ENCODE measurements at regions not wholly inside any gene's neighbourhood (a gene's known extent, or its start where the extent isn't known, plus 50 kb on each side); places are given as distances from the start of the nearest gene placed in this dataset.
"Not testable (repeated sequence)": the region's sequence is repeated elsewhere in the genome, so short reads cannot be mapped to it uniquely, and the experiment has no call there.

GRCh38 chrX:95903975-95904374 is 780.7 kb upstream of the DIAPH2 start:
- H3K9me3 ChIP-seq (ENCODE audit: control insufficient read depth, insufficient read depth, low read length) = no peaks in the 10 kb centered on the region
- no peaks in the 10 kb centered on the region for H3K27me3 ChIP-seq (ENCODE audit: control insufficient read depth, insufficient read depth, low read length)
- H3K4me3 ChIP-seq (ENCODE audit: low read depth, low read length) = no peak overlapping the region
- H3K9ac ChIP-seq (ENCODE audit: low read depth, low read length) = no peak overlapping the region
- H3K36me3 ChIP-seq (ENCODE audit: control insufficient read depth, insufficient read depth, low read length) = no peaks in the 10 kb centered on the region
- no peaks in the 10 kb centered on the region for H3K4me1 ChIP-seq (ENCODE audit: control insufficient read depth, insufficient read depth, low read length)

- Histone ChIP-seq H3K9ac (ENCODE audit: low read depth, low read length) (no peak overlapping the region), H3K4me3 (ENCODE audit: low read depth, low read length) (no peak overlapping the region), H3K9me3 (ENCODE audit: control insufficient read depth, insufficient read depth, low read length) (no peaks in the 10 kb centered on the region), H3K27me3 (ENCODE audit: control insufficient read depth, insufficient read depth, low read length) (no peaks in the 10 kb centered on the region), H3K4me1 (ENCODE audit: control insufficient read depth, insufficient read depth, low read length) (no peaks in the 10 kb centered on the region), H3K36me3 (ENCODE audit: control insufficient read depth, insufficient read depth, low read length) (no peaks in the 10 kb centered on the region)
These were observed 777.6 kb upstream of the DIAPH2 start for GRCh38 chrX:95907081-95907480.

DNA sequence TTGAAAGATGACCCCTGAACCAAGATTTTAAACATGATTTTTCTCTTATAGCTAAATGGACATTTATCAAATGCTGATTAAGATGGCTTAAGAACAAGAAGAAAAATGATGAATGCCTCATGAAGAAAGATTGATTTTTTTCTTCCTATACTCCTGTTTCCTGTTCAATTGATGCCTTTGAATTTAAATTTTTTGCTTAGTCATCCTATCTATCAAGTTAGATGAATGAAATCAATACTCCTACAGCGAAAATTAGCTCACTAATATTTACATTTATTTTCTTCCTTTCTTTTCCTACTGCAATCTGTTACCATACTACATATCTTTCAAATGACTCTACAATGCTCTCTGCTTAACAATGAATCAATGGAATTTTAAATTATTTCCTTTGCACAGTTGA is 773.6 kb upstream of the DIAPH2 start:
- Histone ChIP-seq H3K4me1 (ENCODE audit: control insufficient read depth, insufficient read depth, low read length) (peaks cover 5% of the 10 kb centered on the region), H3K4me3 (ENCODE audit: low read depth, low read length) (no peak overlapping the region), H3K9me3 (ENCODE audit: control insufficient read depth, insufficient read depth, low read length) (no peaks in the 10 kb centered on the region), H3K36me3 (ENCODE audit: control insufficient read depth, insufficient read depth, low read length) (no peaks in the 10 kb centered on the region), H3K9ac (ENCODE audit: low read depth, low read length) (no peak overlapping the region), H3K27me3 (ENCODE audit: control insufficient read depth, insufficient read depth, low read length) (no peaks in the 10 kb centered on the region)

DNA sequence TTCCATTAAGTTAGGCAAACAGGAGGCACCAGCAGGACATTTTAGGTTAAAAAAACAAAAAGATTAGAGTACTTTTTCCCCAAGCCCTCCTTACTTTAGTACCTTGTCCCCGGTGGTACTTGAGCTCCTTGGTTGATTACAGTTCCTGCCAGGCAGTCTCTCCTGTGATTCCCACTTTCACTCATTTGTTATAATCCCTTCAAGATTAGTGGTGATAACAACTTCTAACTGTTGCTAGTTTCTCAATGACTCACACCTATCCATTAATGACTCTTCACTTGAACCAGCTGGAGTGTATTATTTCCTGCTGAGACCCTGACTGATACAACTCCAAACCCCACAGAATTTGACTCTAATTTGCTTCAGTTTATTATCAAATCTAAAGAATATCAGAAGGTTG is 765.0 kb upstream of the DIAPH2 start:
- Histone ChIP-seq H3K36me3 (ENCODE audit: control insufficient read depth, insufficient read depth, low read length) (no peaks in the 10 kb centered on the region), H3K27me3 (ENCODE audit: control insufficient read depth, insufficient read depth, low read length) (no peaks in the 10 kb centered on the region), H3K4me3 (ENCODE audit: low read depth, low read length) (no peak overlapping the region), H3K9ac (ENCODE audit: low read depth, low read length) (no peak overlapping the region), H3K9me3 (ENCODE audit: control insufficient read depth, insufficient read depth, low read length) (no peaks in the 10 kb centered on the region), H3K4me1 (ENCODE audit: control insufficient read depth, insufficient read depth, low read length) (no peaks in the 10 kb centered on the region)

DNA sequence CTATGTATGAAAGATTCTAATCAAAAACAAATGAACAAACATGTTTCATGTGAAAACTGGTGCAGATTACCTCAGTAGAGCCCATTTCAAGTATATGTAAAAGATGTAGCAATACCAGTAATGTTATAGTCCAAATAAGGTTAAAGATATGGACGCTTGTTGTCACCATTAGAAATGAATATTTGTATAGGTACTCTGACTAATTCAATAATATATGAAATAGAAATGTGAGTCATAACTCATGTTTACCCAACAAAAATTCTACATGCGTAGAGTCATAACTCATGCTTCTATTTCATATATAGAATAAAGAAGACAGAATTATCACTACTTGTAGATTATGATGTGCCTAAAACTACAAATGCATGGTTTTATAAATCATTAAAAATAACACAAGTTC is 739.1 kb upstream of the DIAPH2 start:
- no peaks in the 10 kb centered on the region for H3K27me3 ChIP-seq (ENCODE audit: control insufficient read depth, insufficient read depth, low read length)
- no peak overlapping the region for H3K4me3 ChIP-seq (ENCODE audit: low read depth, low read length)
- no peaks in the 10 kb centered on the region for H3K36me3 ChIP-seq (ENCODE audit: control insufficient read depth, insufficient read depth, low read length)
- no peaks in the 10 kb centered on the region for H3K9me3 ChIP-seq (ENCODE audit: control insufficient read depth, insufficient read depth, low read length)
- H3K4me1 ChIP-seq (ENCODE audit: control insufficient read depth, insufficient read depth, low read length) = no peaks in the 10 kb centered on the region
- H3K9ac ChIP-seq (ENCODE audit: low read depth, low read length) = no peak overlapping the region

GRCh38 chrX:95949588-95949987 is 735.1 kb upstream of the DIAPH2 start:
- Histone ChIP-seq H3K4me3 (ENCODE audit: low read depth, low read length) (no peak overlapping the region), H3K4me1 (ENCODE audit: control insufficient read depth, insufficient read depth, low read length) (no peaks in the 10 kb centered on the region), H3K9ac (ENCODE audit: low read depth, low read length) (no peak overlapping the region), H3K9me3 (ENCODE audit: control insufficient read depth, insufficient read depth, low read length) (no peaks in the 10 kb centered on the region), H3K36me3 (ENCODE audit: control insufficient read depth, insufficient read depth, low read length) (no peaks in the 10 kb centered on the region), H3K27me3 (ENCODE audit: control insufficient read depth, insufficient read depth, low read length) (no peaks in the 10 kb centered on the region)

- Histone ChIP-seq H3K36me3 (ENCODE audit: control insufficient read depth, insufficient read depth, low read length) (no peaks in the 10 kb centered on the region), H3K4me3 (ENCODE audit: low read depth, low read length) (no peak overlapping the region), H3K27me3 (ENCODE audit: control insufficient read depth, insufficient read depth, low read length) (no peaks in the 10 kb centered on the region), H3K9me3 (ENCODE audit: control insufficient read depth, insufficient read depth, low read length) (no peaks in the 10 kb centered on the region), H3K4me1 (ENCODE audit: control insufficient read depth, insufficient read depth, low read length) (no peaks in the 10 kb centered on the region), H3K9ac (ENCODE audit: low read depth, low read length) (no peak overlapping the region)
These were observed 734.0 kb upstream of the DIAPH2 start for GRCh38 chrX:95950679-95951078.

DNA sequence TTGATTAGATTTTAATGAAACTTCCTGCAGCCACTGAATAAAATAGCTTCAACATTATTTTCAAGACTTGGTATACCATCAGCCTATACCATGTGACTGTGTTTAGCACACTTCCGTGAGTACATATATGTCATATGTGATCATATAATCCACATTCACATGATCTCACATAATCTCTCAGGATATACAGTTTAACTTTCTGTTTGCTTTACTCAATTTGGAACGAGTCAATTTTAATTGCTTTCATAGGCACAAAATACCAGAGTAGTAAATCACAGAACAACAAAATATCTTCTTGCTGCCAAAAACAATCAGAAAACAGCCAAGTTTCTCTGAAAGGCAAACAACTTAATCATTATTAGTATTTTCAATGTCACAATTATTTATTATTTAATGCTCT is 731.1 kb upstream of the DIAPH2 start:
- peaks cover 5% of the 10 kb centered on the region for H3K36me3 ChIP-seq (ENCODE audit: control insufficient read depth, insufficient read depth, low read length)
- H3K9me3 ChIP-seq (ENCODE audit: control insufficient read depth, insufficient read depth, low read length) = peaks cover 9% of the 10 kb centered on the region
- H3K27me3 ChIP-seq (ENCODE audit: control insufficient read depth, insufficient read depth, low read length) = no peaks in the 10 kb centered on the region
- no peak overlapping the region for H3K9ac ChIP-seq (ENCODE audit: low read depth, low read length)
- H3K4me1 ChIP-seq (ENCODE audit: control insufficient read depth, insufficient read depth, low read length) = no peaks in the 10 kb centered on the region
- H3K4me3 ChIP-seq (ENCODE audit: low read depth, low read length) = no peak overlapping the region

DNA sequence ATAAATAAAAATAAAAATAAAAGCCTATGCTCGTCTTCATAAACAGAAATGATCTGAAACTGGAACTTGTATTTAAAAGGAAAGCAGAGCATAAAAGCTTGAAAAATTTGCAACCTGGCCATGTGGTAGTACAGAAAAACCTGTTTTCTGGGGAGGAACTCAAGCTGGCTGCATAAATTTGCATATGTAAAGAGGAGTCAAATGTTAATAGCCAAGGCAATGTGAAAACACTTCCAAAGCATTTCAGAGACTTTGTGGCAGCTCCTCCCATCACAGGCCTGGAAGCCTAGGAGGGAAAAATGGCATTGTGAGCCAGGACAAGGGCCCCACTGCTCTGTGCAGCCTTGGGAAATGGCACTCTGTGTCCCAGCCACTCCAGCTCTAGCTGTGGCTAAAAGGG is 727.9 kb upstream of the DIAPH2 start:
- peaks cover 9% of the 10 kb centered on the region for H3K9me3 ChIP-seq (ENCODE audit: control insufficient read depth, insufficient read depth, low read length)
- no peaks in the 10 kb centered on the region for H3K4me1 ChIP-seq (ENCODE audit: control insufficient read depth, insufficient read depth, low read length)
- H3K9ac ChIP-seq (ENCODE audit: low read depth, low read length) = no peak overlapping the region
- H3K27me3 ChIP-seq (ENCODE audit: control insufficient read depth, insufficient read depth, low read length) = no peaks in the 10 kb centered on the region
- H3K36me3 ChIP-seq (ENCODE audit: control insufficient read depth, insufficient read depth, low read length) = peaks cover 5% of the 10 kb centered on the region
- no peak overlapping the region for H3K4me3 ChIP-seq (ENCODE audit: low read depth, low read length)

- not testable (repeated sequence) for H3K36me3 ChIP-seq (ENCODE audit: control insufficient read depth, insufficient read depth, low read length); H3K27me3 ChIP-seq (ENCODE audit: control insufficient read depth, insufficient read depth, low read length); H3K4me3 ChIP-seq (ENCODE audit: low read depth, low read length); H3K9ac ChIP-seq (ENCODE audit: low read depth, low read length); H3K9me3 ChIP-seq (ENCODE audit: control insufficient read depth, insufficient read depth, low read length); H3K4me1 ChIP-seq (ENCODE audit: control insufficient read depth, insufficient read depth, low read length)
These were observed 711.1 kb upstream of the DIAPH2 start for GRCh38 chrX:95973456-95974095.

- Histone ChIP-seq H3K9ac (ENCODE audit: low read depth, low read length) (no peak overlapping the region), H3K27me3 (ENCODE audit: control insufficient read depth, insufficient read depth, low read length) (no peaks in the 10 kb centered on the region), H3K4me3 (ENCODE audit: low read depth, low read length) (no peak overlapping the region), H3K36me3 (ENCODE audit: control insufficient read depth, insufficient read depth, low read length) (no peaks in the 10 kb centered on the region), H3K9me3 (ENCODE audit: control insufficient read depth, insufficient read depth, low read length) (no peaks in the 10 kb centered on the region), H3K4me1 (ENCODE audit: control insufficient read depth, insufficient read depth, low read length) (no peaks in the 10 kb centered on the region)
These were observed 710.6 kb upstream of the DIAPH2 start for GRCh38 chrX:95974096-95974470.

DNA sequence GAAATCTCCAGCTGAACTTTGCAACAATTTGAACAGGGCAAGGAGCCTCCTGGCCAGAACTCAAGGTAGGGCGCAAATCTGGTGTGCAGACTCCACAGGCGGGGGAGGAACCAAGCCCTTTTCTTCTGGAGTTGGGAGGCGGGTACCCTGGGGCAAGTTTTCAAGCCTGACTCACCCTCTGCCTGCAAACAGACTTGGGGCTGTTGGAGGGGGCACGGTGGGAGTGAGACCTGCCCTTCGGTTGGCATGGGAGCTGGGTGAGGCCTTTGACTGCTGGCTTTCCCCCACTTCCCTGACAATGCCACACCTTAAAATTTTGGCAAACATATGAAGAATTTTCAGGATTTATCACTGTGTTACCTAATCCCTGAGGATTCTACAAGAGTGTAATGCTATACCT is 709.8 kb upstream of the DIAPH2 start:
- Histone ChIP-seq H3K9me3 (ENCODE audit: control insufficient read depth, insufficient read depth, low read length) (no peaks in the 10 kb centered on the region), H3K36me3 (ENCODE audit: control insufficient read depth, insufficient read depth, low read length) (no peaks in the 10 kb centered on the region), H3K4me1 (ENCODE audit: control insufficient read depth, insufficient read depth, low read length) (no peaks in the 10 kb centered on the region), H3K27me3 (ENCODE audit: control insufficient read depth, insufficient read depth, low read length) (no peaks in the 10 kb centered on the region), H3K9ac (ENCODE audit: low read depth, low read length) (no peak overlapping the region), H3K4me3 (ENCODE audit: low read depth, low read length) (no peak overlapping the region)
